ENCODE measurements at regions not wholly inside any gene's neighbourhood (a gene's known extent, or its start where the extent isn't known, plus 50 kb on each side); places are given as distances from the start of the nearest gene placed in this dataset.

DNA sequence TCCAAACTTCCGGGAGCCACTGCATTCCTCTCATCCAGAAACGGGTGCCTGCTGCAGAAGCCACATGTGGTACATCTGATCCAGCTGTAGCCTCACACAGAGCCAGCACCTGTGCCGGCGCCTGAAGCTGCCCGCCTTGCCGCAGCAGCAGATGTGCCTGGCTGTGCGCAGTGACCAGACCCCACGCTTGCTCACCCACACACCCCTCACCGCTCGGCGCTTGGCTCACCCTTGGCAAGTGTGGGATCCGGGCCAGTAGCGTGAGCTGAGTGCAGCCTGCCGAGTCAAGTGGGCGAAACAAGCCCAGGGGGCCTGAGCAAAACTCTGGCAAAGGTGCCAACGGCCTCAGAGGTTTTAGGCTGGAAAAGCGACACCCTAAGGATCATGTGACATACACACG is 220.1 kb upstream of the TMEFF2 start:
- TF ChIP-seq, protein P1, sequence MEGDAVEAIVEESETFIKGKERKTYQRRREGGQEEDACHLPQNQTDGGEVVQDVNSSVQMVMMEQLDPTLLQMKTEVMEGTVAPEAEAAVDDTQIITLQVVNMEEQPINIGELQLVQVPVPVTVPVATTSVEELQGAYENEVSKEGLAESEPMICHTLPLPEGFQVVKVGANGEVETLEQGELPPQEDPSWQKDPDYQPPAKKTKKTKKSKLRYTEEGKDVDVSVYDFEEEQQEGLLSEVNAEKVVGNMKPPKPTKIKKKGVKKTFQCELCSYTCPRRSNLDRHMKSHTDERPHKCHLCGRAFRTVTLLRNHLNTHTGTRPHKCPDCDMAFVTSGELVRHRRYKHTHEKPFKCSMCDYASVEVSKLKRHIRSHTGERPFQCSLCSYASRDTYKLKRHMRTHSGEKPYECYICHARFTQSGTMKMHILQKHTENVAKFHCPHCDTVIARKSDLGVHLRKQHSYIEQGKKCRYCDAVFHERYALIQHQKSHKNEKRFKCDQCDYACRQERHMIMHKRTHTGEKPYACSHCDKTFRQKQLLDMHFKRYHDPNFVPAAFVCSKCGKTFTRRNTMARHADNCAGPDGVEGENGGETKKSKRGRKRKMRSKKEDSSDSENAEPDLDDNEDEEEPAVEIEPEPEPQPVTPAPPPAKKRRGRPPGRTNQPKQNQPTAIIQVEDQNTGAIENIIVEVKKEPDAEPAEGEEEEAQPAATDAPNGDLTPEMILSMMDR (IDR thresholded peaks at IDR 0.05; ENCODE audit: poor library complexity) = no peak
- TF ChIP-seq EZH2phosphoT487 (IDR thresholded peaks at IDR 0.05; ENCODE audit: low read depth, severe bottlenecking, unreplicated experiment) = no peak
- TF ChIP-seq EZH2 (IDR thresholded peaks at IDR 0.05; ENCODE audit: borderline replicate concordance) = no peak

All from hepatocyte (in vitro differentiated cells).